Fibroblast of villous mesenchyme (primary cell): ENCODE measurements at regions not wholly inside any gene's neighbourhood (a gene's known extent, or its start where the extent isn't known, plus 50 kb on each side); places are given as distances from the start of the nearest gene placed in this dataset.

ENCODE experiments used
- DNase-seq: peaks from one replicate; pipeline ENCODE4 v3.0.0-alpha.2; 2010; ENCODE audit warnings: low read depth
- H3K4me3 ChIP-seq: 2 replicates; pipeline ENCODE4 v1.5.1; 2011; ENCODE audit warnings: low read depth, mild to moderate bottlenecking, low read length
- TF ChIP-seq, protein P1 (sequence below): IDR thresholded peaks from 2 replicates; pipeline ENCODE4 v1.5.1; 2012; ENCODE audit warnings: low read depth, mild to moderate bottlenecking, low read length; ENCODE audit not compliant: insufficient read depth

DNA sequence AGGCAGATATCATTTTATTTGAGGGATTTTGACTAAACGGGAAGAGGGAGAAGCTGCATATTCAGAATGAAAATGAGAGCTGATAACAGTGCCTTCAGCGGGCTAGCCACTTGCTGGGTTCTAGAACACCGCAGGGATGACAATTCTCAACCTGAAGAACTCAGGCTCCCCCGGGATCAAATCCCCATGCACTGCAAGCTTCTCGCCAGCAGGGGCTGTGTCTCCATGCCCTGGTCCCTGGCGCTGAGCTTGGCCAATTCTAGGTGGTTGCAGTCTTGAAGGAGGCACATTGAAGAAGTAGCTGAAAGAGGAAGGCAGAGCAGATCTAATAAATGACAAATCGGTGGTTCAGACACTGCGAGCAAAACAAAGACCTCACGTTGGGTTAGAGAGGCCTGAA, 128.7 kb downstream of the UQCRFS1 start:
- no peak for DNase-seq
- H3K4me3 ChIP-seq, result no peak overlapping the region
- TF ChIP-seq, protein P1, sequence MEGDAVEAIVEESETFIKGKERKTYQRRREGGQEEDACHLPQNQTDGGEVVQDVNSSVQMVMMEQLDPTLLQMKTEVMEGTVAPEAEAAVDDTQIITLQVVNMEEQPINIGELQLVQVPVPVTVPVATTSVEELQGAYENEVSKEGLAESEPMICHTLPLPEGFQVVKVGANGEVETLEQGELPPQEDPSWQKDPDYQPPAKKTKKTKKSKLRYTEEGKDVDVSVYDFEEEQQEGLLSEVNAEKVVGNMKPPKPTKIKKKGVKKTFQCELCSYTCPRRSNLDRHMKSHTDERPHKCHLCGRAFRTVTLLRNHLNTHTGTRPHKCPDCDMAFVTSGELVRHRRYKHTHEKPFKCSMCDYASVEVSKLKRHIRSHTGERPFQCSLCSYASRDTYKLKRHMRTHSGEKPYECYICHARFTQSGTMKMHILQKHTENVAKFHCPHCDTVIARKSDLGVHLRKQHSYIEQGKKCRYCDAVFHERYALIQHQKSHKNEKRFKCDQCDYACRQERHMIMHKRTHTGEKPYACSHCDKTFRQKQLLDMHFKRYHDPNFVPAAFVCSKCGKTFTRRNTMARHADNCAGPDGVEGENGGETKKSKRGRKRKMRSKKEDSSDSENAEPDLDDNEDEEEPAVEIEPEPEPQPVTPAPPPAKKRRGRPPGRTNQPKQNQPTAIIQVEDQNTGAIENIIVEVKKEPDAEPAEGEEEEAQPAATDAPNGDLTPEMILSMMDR, result no peak

DNA sequence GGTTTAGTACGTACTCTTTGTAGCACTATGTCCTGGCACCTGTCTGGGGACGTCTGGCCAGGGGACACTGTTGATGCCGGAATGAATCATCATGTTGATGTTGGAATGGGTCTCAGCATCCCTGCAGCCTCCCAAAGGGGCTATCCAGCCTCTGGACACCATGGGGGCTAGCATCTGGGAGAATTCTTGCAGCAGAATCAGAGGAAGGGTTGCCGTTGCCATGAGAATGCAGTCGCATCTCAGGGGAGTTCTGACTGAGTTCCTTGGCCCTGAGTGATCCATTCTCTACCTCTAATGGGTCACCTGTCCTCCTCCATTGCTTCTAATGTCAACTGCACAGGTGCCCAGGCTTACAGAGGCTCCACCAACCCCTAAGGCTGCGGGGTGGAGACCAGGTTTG, 129.1 kb downstream of the UQCRFS1 start:
- no peak overlapping the region for H3K4me3 ChIP-seq
- TF ChIP-seq, protein P1, result no peak
- DNase-seq, result no peak

DNA sequence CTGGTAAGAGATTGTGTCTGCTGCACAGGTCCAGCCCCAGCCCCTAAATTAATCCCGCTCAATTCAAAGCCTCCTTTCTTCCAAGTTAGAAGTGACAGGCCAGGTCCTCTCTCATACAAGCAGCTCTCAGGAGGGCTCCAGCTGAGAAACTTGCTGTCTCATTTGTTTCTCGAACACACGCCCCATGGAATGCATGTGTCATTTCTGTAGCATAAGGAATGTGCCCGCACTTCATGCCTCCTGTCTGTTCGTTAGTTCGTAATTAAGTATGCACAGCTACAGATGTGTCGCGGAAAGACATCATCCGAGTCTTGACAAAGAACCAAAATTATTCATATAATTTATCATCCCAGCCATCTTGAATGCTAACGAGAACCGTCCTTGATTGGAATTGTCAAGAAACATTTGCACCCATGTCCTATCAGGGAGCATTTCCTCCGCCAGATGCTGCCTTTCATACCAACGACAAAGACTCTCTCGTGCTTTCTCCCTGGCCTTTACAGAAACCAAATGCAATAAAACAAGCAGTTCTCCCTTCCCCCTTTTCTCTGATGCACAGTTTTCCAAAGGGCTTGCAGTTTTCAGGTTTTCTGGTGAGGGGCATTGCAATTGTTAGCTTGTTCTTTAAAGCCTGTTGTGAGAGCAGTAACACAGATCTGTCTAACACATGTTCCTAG, 133.5 kb downstream of the UQCRFS1 start:
- DNase-seq, result no peak
- TF ChIP-seq, protein P1, result no peak

DNA sequence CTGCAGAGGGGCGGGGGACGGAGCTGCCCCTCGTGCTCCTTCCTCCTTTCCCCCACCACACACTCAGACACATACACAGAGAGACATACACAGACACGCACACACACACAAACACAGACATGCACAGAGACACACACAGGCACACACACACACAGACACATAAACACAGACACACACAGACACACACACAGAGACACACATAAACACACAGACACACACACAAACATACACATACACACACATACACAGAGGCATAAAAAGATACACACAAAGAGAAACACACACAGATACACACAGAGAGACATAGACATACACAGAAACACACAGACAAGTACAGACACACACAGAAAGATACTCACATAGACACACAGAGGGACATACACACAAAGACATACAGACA, 136.0 kb downstream of the UQCRFS1 start:
- DNase-seq, result no peak
- no peak overlapping the region for H3K4me3 ChIP-seq
- TF ChIP-seq, protein P1, result no peak

More for the DNA sequence above, 133.5 kb downstream of the UQCRFS1 start:
- H3K4me3 ChIP-seq, result no peak overlapping the region

DNA sequence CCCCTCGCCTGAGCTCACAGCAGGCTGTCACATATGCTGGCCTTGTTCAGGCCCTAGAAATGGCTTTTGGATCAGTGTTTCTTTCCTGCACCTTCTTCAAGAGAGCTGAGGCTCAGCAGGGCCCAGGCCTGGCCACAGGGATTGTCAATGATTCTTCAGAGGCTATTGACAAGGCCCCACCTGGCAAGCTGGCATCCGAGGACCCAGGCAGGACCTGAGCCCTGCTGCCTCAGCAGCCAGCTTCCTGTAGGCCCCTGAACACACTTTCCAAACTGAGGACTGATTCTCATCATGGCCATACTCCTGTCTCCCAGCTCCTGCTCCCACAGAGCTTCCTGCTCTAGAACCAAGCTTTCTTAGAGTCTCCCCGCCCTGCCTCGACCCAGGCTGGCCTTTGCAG, 136.8 kb downstream of the UQCRFS1 start:
- TF ChIP-seq, protein P1, result no peak
- no peak overlapping the region for H3K4me3 ChIP-seq
- no peak for DNase-seq

DNA sequence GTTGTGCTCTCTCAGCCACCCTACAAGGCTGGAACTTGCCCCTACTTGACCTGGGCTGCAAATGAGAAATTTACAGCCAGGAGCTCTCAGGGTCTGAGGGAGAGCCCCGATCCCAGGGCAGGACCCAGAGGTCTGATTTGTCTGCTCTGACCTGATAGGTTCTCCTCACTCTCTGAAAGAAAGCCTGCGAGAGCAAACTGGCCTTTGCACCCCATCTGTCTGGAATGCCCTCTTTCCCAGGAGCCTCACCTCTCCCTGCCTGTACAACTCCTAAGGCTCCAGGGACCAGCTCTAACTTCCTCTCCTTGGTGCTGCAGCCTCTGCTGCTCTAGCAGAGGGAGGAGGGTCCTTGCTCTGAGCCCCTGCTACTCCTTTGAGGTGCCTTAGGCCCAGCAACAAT, 137.8 kb downstream of the UQCRFS1 start:
- TF ChIP-seq, protein P1, result no peak

DNA sequence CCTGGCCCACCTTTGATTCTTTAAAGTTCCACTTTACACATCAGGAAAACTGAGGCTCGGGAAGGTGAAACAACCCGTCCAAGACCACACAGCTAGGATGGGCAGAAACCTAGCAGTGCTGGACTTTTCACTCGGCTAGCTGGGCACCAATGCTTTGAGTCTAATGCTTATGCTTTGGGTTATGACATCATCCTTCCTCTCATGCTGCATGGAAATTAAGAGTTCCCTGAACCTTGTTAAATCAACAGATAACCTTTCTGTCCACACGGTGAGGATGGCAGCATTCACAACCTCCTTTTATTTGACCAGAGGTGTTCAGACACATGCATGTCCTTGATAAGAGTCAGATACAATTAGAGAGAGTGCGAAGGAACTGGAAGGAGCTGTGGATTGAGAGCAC, 138.4 kb downstream of the UQCRFS1 start:
- no peak for DNase-seq
- TF ChIP-seq, protein P1, result no peak
- H3K4me3 ChIP-seq, result no peak overlapping the region

More for the DNA sequence above, 137.8 kb downstream of the UQCRFS1 start:
- H3K4me3 ChIP-seq, result no peak overlapping the region
- DNase-seq, result no peak
